Uterus (tissue), 3 donors: ENCODE measurements at regions not wholly inside any gene's neighbourhood (a gene's known extent, or its start where the extent isn't known, plus 50 kb on each side); places are given as distances from the start of the nearest gene placed in this dataset.

Experiments used
- DNase-seq, 2 donors: peaks; one replicate each; pipeline ENCODE4 v3.0.0-alpha.2; 2019 to 2020
- H3K27ac ChIP-seq, 2 donors: fragments of 200-600 bp; sonication (generic); 1 replicate in 1 of 2; 2 replicates in 1 of 2; pipeline ENCODE4 v1.5.1; 2016 to 2018
- H3K27me3 ChIP-seq, 2 donors: fragments of 200-600 bp; sonication (generic); one replicate each; pipeline ENCODE4 v1.5.1; 2018 to 2019; ENCODE audit warnings: control low read depth in 1 of 2
- H3K36me3 ChIP-seq, 2 donors: fragments of 200-600 bp; sonication (generic); one replicate each; pipeline ENCODE4 v1.5.1; 2019; ENCODE audit warnings: control low read depth in 1 of 2
- H3K4me1 ChIP-seq, 2 donors: fragments of 200-600 bp; sonication (generic); one replicate each; pipeline ENCODE4 v1.5.1; 2018 to 2019; ENCODE audit warnings: control low read depth in 1 of 2
- H3K4me3 ChIP-seq, 2 donors: fragments of 200-600 bp; sonication (generic); 1 replicate in 1 of 2; 2 replicates in 1 of 2; pipeline ENCODE4 v1.5.1; 2018 to 2019; ENCODE audit warnings: mild to moderate bottlenecking in 1 of 2
- H3K9me3 ChIP-seq, 2 donors: fragments of 200-600 bp; sonication (generic); one replicate each; pipeline ENCODE4 v1.5.1; 2019; ENCODE audit warnings: control low read depth in 1 of 2
- CTCF ChIP-seq, 4 experiments: fragments of 200-600 bp in 2 of 4; fragments of 450-650 bp in 2 of 4; sonication (generic) in 2 of 4; IDR thresholded peaks; one replicate each; pipeline ENCODE4 v1.5.1; 2016 to 2019; ENCODE audit warnings: antibody characterized with exemption in 4 of 4, mild to moderate bottlenecking in 2 of 4, moderate library complexity in 1 of 4
- POLR2A ChIP-seq, 2 donors: fragments of 450-650 bp; IDR thresholded peaks; one replicate each; pipeline ENCODE4 v1.6.1; 2016; ENCODE audit warnings: antibody characterized with exemption in 2 of 2, mild to moderate bottlenecking in 1 of 2, moderate library complexity in 1 of 2
- intact Hi-C: fragments of 100-400 bp; cut with DNase I; formaldehyde crosslinking; loops from one replicate; pipeline ENCODE4 v1.15.1; 2023; ENCODE audit warnings: low total_unique reads
- donor health status: DM: yes; HTN: yes; CAD: no.

DNA sequence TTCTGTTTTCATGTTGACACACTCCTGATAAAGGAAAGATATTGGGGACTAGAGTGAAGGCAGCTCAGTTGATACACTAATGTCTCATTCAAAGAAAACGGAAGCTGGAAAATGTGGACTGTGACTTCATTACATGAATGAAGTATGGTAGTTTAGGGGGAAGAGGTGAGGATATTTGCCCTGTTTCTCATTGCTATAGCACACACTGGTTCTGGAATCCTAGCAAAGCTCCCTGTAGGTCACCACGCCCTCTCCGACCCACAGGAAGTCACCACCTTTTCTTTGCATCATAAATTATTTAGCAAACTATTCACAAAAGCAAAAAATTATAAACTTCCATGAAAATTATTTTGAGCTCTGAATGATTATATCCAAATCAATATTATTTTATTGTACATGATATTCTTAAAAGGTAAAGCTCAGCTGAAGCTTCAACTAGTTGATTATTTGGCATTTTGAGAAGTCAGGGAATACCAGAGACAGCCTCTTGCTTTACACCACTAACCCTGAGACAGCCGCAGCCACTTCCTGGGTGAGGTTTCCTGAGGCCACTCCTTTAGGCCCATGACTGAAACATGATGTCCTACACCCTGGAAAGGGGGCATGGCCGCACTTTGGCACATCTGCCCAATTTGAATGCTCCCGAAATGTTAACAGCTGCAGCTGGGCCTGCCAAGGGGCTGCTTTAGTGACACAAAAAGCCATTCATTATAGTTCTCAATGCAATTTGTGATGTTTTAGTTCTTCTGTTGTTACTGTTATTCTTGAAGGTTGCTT lies 50.0 kb upstream of the WDFY2 start:
- H3K4me3 ChIP-seq, result no peak overlapping the region
- H3K4me1 ChIP-seq, result no peaks in the 10 kb centered on the region
- no peaks in the 10 kb centered on the region for H3K36me3 ChIP-seq
- intact Hi-C loops, result no loop called here
- H3K27ac ChIP-seq, result no peak overlapping the region
- no peaks in the 10 kb centered on the region for H3K9me3 ChIP-seq
- H3K27me3 ChIP-seq, result no peaks in the 10 kb centered on the region
- no peak for DNase-seq
- TF ChIP-seq POLR2A (IDR thresholded peaks at IDR 0.05), result no peak
- no peak for TF ChIP-seq CTCF (IDR thresholded peaks at IDR 0.05)
